ENCODE measurements at regions not wholly inside any gene's neighbourhood (a gene's known extent, or its start where the extent isn't known, plus 50 kb on each side); places are given as distances from the start of the nearest gene placed in this dataset.

- Histone ChIP-seq H3K27ac (ENCODE audit: low read length, poor library complexity, severe bottlenecking) (no peak overlapping the region), H3K27me3 (ENCODE audit: control insufficient read depth in 1 of 2, insufficient read depth in 1 of 2, low read length in 2 of 2) (no peaks in the 10 kb centered on the region), H2AFZ (ENCODE audit: low read depth, low read length) (no peak overlapping the region), H3K4ac (ENCODE audit: low read depth in 1 of 2, low read length in 2 of 2) (no peak overlapping the region), H3K4me1 (ENCODE audit: control insufficient read depth, insufficient read depth, low read depth, low read length) (no peaks in the 10 kb centered on the region), H3K14ac (ENCODE audit: low read length in 2 of 2) (no peak overlapping the region), H3K4me2 (ENCODE audit: low read length, poor library complexity, severe bottlenecking) (no peak overlapping the region), H3K9me3 (ENCODE audit: control insufficient read depth, low read length) (no peaks in the 10 kb centered on the region), H4K91ac (ENCODE audit: low read length) (no peak overlapping the region), H3K9ac (ENCODE audit: low read length) (no peak overlapping the region), H2BK15ac (ENCODE audit: low read depth, poor library complexity, severe bottlenecking) (no peak overlapping the region), H2BK12ac (ENCODE audit: low read length in 2 of 2) (no peak overlapping the region), H4K8ac (ENCODE audit: low read length) (no peak overlapping the region), H3K4me3 (ENCODE audit: insufficient read depth in 1 of 2, low read depth in 1 of 2, low read length in 2 of 2) (no peak overlapping the region), H2AK5ac (ENCODE audit: low read length, severe bottlenecking) (no peak overlapping the region), H3K79me1 (replicated peaks; ENCODE audit: low read length, poor library complexity, severe bottlenecking) (no peaks in the 10 kb centered on the region), H2BK5ac (ENCODE audit: low read depth, low read length, poor library complexity, severe bottlenecking) (no peak overlapping the region), H3K36me3 (ENCODE audit: control insufficient read depth in 1 of 2, insufficient read depth in 2 of 2, low read depth in 1 of 2, low read length in 2 of 2) (no peaks in the 10 kb centered on the region), H3K23ac (ENCODE audit: low read length in 2 of 2) (no peak overlapping the region), H3K18ac (ENCODE audit: low read depth in 1 of 2, low read length in 2 of 2) (no peak overlapping the region), H2BK120ac (ENCODE audit: low read depth, low read length) (no peak overlapping the region)
- 43% methylated on average over 12 of the region's 12 CpGs for WGBS
- no peak for DNase-seq
Measured at GRCh38 chr10:131002031-131002861, 309.3 kb downstream of the TCERG1L start.

GRCh38 chr10:131003455-131003854, 308.1 kb downstream of the TCERG1L start:
- no peak overlapping the region for H2BK15ac ChIP-seq (ENCODE audit: low read depth, poor library complexity, severe bottlenecking)
- no peaks in the 10 kb centered on the region for H3K79me1 ChIP-seq (replicated peaks; ENCODE audit: low read length, poor library complexity, severe bottlenecking)
- H3K9me3 ChIP-seq (ENCODE audit: control insufficient read depth, low read length): no peaks in the 10 kb centered on the region
- no peak overlapping the region for H3K27ac ChIP-seq (ENCODE audit: low read length, poor library complexity, severe bottlenecking)
- no peak overlapping the region for H3K4me3 ChIP-seq (ENCODE audit: insufficient read depth in 1 of 2, low read depth in 1 of 2, low read length in 2 of 2)
- no peaks in the 10 kb centered on the region for H3K36me3 ChIP-seq (ENCODE audit: control insufficient read depth in 1 of 2, insufficient read depth in 2 of 2, low read depth in 1 of 2, low read length in 2 of 2)
- H3K4me2 ChIP-seq (ENCODE audit: low read length, poor library complexity, severe bottlenecking): no peak overlapping the region
- H2BK120ac ChIP-seq (ENCODE audit: low read depth, low read length): no peak overlapping the region
- 54% methylated on average over 3 of the region's 4 CpGs for WGBS
- no peak overlapping the region for H3K18ac ChIP-seq (ENCODE audit: low read depth in 1 of 2, low read length in 2 of 2)
- H2BK12ac ChIP-seq (ENCODE audit: low read length in 2 of 2): no peak overlapping the region
- DNase-seq: no peak
- H3K4ac ChIP-seq (ENCODE audit: low read depth in 1 of 2, low read length in 2 of 2): no peak overlapping the region
- H4K91ac ChIP-seq (ENCODE audit: low read length): no peak overlapping the region
- no peak overlapping the region for H3K23ac ChIP-seq (ENCODE audit: low read length in 2 of 2)
- no peaks in the 10 kb centered on the region for H3K27me3 ChIP-seq (ENCODE audit: control insufficient read depth in 1 of 2, insufficient read depth in 1 of 2, low read length in 2 of 2)
- no peak overlapping the region for H2AFZ ChIP-seq (ENCODE audit: low read depth, low read length)
- H2AK5ac ChIP-seq (ENCODE audit: low read length, severe bottlenecking): no peak overlapping the region
- no peak overlapping the region for H3K14ac ChIP-seq (ENCODE audit: low read length in 2 of 2)
- no peak overlapping the region for H3K9ac ChIP-seq (ENCODE audit: low read length)
- H3K4me1 ChIP-seq (ENCODE audit: control insufficient read depth, insufficient read depth, low read depth, low read length): no peaks in the 10 kb centered on the region
- no peak overlapping the region for H2BK5ac ChIP-seq (ENCODE audit: low read depth, low read length, poor library complexity, severe bottlenecking)
- no peak overlapping the region for H4K8ac ChIP-seq (ENCODE audit: low read length)

GRCh38 chr10:131004276-131004675, 307.2 kb downstream of the TCERG1L start:
- Histone ChIP-seq H3K4me3 (ENCODE audit: insufficient read depth in 1 of 2, low read depth in 1 of 2, low read length in 2 of 2) (no peak overlapping the region), H2BK120ac (ENCODE audit: low read depth, low read length) (no peak overlapping the region), H3K4me1 (ENCODE audit: control insufficient read depth, insufficient read depth, low read depth, low read length) (no peaks in the 10 kb centered on the region), H4K91ac (ENCODE audit: low read length) (no peak overlapping the region), H3K9me3 (ENCODE audit: control insufficient read depth, low read length) (no peaks in the 10 kb centered on the region), H2AFZ (ENCODE audit: low read depth, low read length) (no peak overlapping the region), H3K4me2 (ENCODE audit: low read length, poor library complexity, severe bottlenecking) (no peak overlapping the region), H3K36me3 (ENCODE audit: control insufficient read depth in 1 of 2, insufficient read depth in 2 of 2, low read depth in 1 of 2, low read length in 2 of 2) (no peaks in the 10 kb centered on the region), H3K79me1 (replicated peaks; ENCODE audit: low read length, poor library complexity, severe bottlenecking) (no peaks in the 10 kb centered on the region), H3K27ac (ENCODE audit: low read length, poor library complexity, severe bottlenecking) (no peak overlapping the region), H2BK5ac (ENCODE audit: low read depth, low read length, poor library complexity, severe bottlenecking) (no peak overlapping the region), H3K14ac (ENCODE audit: low read length in 2 of 2) (no peak overlapping the region), H3K27me3 (ENCODE audit: control insufficient read depth in 1 of 2, insufficient read depth in 1 of 2, low read length in 2 of 2) (no peaks in the 10 kb centered on the region), H3K4ac (ENCODE audit: low read depth in 1 of 2, low read length in 2 of 2) (no peak overlapping the region), H3K23ac (ENCODE audit: low read length in 2 of 2) (no peak overlapping the region), H3K9ac (ENCODE audit: low read length) (no peak overlapping the region), H2BK12ac (ENCODE audit: low read length in 2 of 2) (no peak overlapping the region), H2BK15ac (ENCODE audit: low read depth, poor library complexity, severe bottlenecking) (no peak overlapping the region), H2AK5ac (ENCODE audit: low read length, severe bottlenecking) (no peak overlapping the region), H4K8ac (ENCODE audit: low read length) (no peak overlapping the region), H3K18ac (ENCODE audit: low read depth in 1 of 2, low read length in 2 of 2) (no peak overlapping the region)
- 70% methylated on average over 1 of the region's 2 CpGs for WGBS
- no peak for DNase-seq

GRCh38 chr10:131006458-131007256, 304.9 kb downstream of the TCERG1L start:
- no peaks in the 10 kb centered on the region for H3K4me1 ChIP-seq (ENCODE audit: control insufficient read depth, insufficient read depth, low read depth, low read length)
- H2BK5ac ChIP-seq (ENCODE audit: low read depth, low read length, poor library complexity, severe bottlenecking): no peak overlapping the region
- H3K79me1 ChIP-seq (replicated peaks; ENCODE audit: low read length, poor library complexity, severe bottlenecking): no peaks in the 10 kb centered on the region
- H2BK15ac ChIP-seq (ENCODE audit: low read depth, poor library complexity, severe bottlenecking): no peak overlapping the region
- no peak overlapping the region for H3K23ac ChIP-seq (ENCODE audit: low read length in 2 of 2)
- H2BK120ac ChIP-seq (ENCODE audit: low read depth, low read length): no peak overlapping the region
- no peak overlapping the region for H3K9ac ChIP-seq (ENCODE audit: low read length)
- H3K4ac ChIP-seq (ENCODE audit: low read depth in 1 of 2, low read length in 2 of 2): no peak overlapping the region
- H2AK5ac ChIP-seq (ENCODE audit: low read length, severe bottlenecking): no peak overlapping the region
- no peak overlapping the region for H3K4me3 ChIP-seq (ENCODE audit: insufficient read depth in 1 of 2, low read depth in 1 of 2, low read length in 2 of 2)
- H3K36me3 ChIP-seq (ENCODE audit: control insufficient read depth in 1 of 2, insufficient read depth in 2 of 2, low read depth in 1 of 2, low read length in 2 of 2): no peaks in the 10 kb centered on the region
- no peaks in the 10 kb centered on the region for H3K27me3 ChIP-seq (ENCODE audit: control insufficient read depth in 1 of 2, insufficient read depth in 1 of 2, low read length in 2 of 2)
- H2BK12ac ChIP-seq (ENCODE audit: low read length in 2 of 2): no peak overlapping the region
- H3K9me3 ChIP-seq (ENCODE audit: control insufficient read depth, low read length): no peaks in the 10 kb centered on the region
- no peak overlapping the region for H4K91ac ChIP-seq (ENCODE audit: low read length)
- H3K14ac ChIP-seq (ENCODE audit: low read length in 2 of 2): no peak overlapping the region
- 71% methylated on average over 8 of the region's 10 CpGs for WGBS
- H3K4me2 ChIP-seq (ENCODE audit: low read length, poor library complexity, severe bottlenecking): no peak overlapping the region
- no peak for DNase-seq
- no peak overlapping the region for H4K8ac ChIP-seq (ENCODE audit: low read length)
- no peak overlapping the region for H3K27ac ChIP-seq (ENCODE audit: low read length, poor library complexity, severe bottlenecking)
- no peak overlapping the region for H2AFZ ChIP-seq (ENCODE audit: low read depth, low read length)
- H3K18ac ChIP-seq (ENCODE audit: low read depth in 1 of 2, low read length in 2 of 2): no peak overlapping the region
